ENCODE measurements at regions not wholly inside any gene's neighbourhood (a gene's known extent, or its start where the extent isn't known, plus 50 kb on each side); places are given as distances from the start of the nearest gene placed in this dataset.

GRCh38 chr1:209386156-209386555, 197.4 kb upstream of the CAMK1G start:
- DNase-seq = no peak

- no peak for DNase-seq
Observed at GRCh38 chr1:209387271-209387968, 196.1 kb upstream of the CAMK1G start.

- no peak for DNase-seq
Observed at GRCh38 chr1:209387969-209388329, 195.6 kb upstream of the CAMK1G start.

GRCh38 chr1:209388358-209388757, 195.2 kb upstream of the CAMK1G start:
- no peak for DNase-seq

- DNase-seq = no peak
Observed at GRCh38 chr1:209389258-209389657, 194.3 kb upstream of the CAMK1G start.

- DNase-seq = no peak
Observed at GRCh38 chr1:209389975-209390374, 193.5 kb upstream of the CAMK1G start.

GRCh38 chr1:209390764-209391163, 192.8 kb upstream of the CAMK1G start:
- no peak for DNase-seq

GRCh38 chr1:209391792-209392191, 191.7 kb upstream of the CAMK1G start:
- no peak for DNase-seq

GRCh38 chr1:209395169-209395568, 188.3 kb upstream of the CAMK1G start:
- peak in 1 of 14 donors; percentile 14 for DNase-seq

GRCh38 chr1:209397371-209397770, 186.1 kb upstream of the CAMK1G start:
- no peak for DNase-seq

GRCh38 chr1:209397910-209398309, 185.6 kb upstream of the CAMK1G start:
- no peak for DNase-seq

- peak in 2 of 14 donors; percentile 14 to 18 for DNase-seq
Observed at GRCh38 chr1:209398313-209398991, 185.1 kb upstream of the CAMK1G start.

GRCh38 chr1:209399800-209400199, 183.7 kb upstream of the CAMK1G start:
- no peak for DNase-seq

GRCh38 chr1:209400351-209401220, 182.9 kb upstream of the CAMK1G start:
- DNase-seq = no peak

- no peak for DNase-seq
Observed at GRCh38 chr1:209402697-209403096, 180.8 kb upstream of the CAMK1G start.

GRCh38 chr1:209403921-209404320, 179.6 kb upstream of the CAMK1G start:
- no peak for DNase-seq

GRCh38 chr1:209404577-209404976, 178.9 kb upstream of the CAMK1G start:
- DNase-seq = no peak

GRCh38 chr1:209405183-209405814, 178.2 kb upstream of the CAMK1G start:
- no peak for DNase-seq

GRCh38 chr1:209406168-209406567, 177.3 kb upstream of the CAMK1G start:
- DNase-seq = no peak

GRCh38 chr1:209406595-209406994, 176.9 kb upstream of the CAMK1G start:
- DNase-seq = no peak

GRCh38 chr1:209409780-209410179, 173.7 kb upstream of the CAMK1G start:
- no peak for DNase-seq

GRCh38 chr1:209411491-209411929, 172.0 kb upstream of the CAMK1G start:
- peak in 5 of 14 donors; percentile 10 to 42 (median 23) for DNase-seq

- peak in 1 of 14 donors; percentile 23 for DNase-seq
Observed at GRCh38 chr1:209412036-209412435, 171.5 kb upstream of the CAMK1G start.
